Colonic mucosa (tissue), 4 donors: ENCODE measurements at regions not wholly inside any gene's neighbourhood (a gene's known extent, or its start where the extent isn't known, plus 50 kb on each side); places are given as distances from the start of the nearest gene placed in this dataset.

Experiments
- DNase-seq: peaks from one replicate; pipeline ENCODE4 v3.0.0-alpha.2; 2020
- H3K27ac ChIP-seq: fragments of 200-600 bp; one replicate; pipeline ENCODE4 v1.8.0; 2021
- H3K27me3 ChIP-seq: fragments of 200-600 bp; one replicate; pipeline ENCODE4 v1.8.0; 2021
- H3K36me3 ChIP-seq: fragments of 200-600 bp; one replicate; pipeline ENCODE4 v1.8.0; 2021
- H3K4me1 ChIP-seq: fragments of 200-600 bp; one replicate; pipeline ENCODE4 v1.8.0; 2021; ENCODE audit warnings: mild to moderate bottlenecking
- H3K4me3 ChIP-seq: fragments of 200-600 bp; one replicate; pipeline ENCODE4 v1.8.0; 2021
- H3K9ac ChIP-seq, 2 donors: one replicate each; pipeline ENCODE4 v1.7.0; 2013; ENCODE audit warnings: control low read depth in 2 of 2, low read depth in 2 of 2, low read length in 2 of 2
- H3K9me3 ChIP-seq: fragments of 200-600 bp; one replicate; pipeline ENCODE4 v1.8.0; 2021
- intact Hi-C: fragments of 100-400 bp; cut with DNase I; formaldehyde crosslinking; loops from one replicate; pipeline ENCODE4 v1.14.1; 2022
- TF ChIP-seq, protein P1 (sequence below): fragments of 200-600 bp; IDR thresholded peaks from one replicate; pipeline ENCODE4 v1.8.0; 2022; ENCODE audit warnings: antibody characterized with exemption, mild to moderate bottlenecking
- donor health status: healthy.
- donor health status: DM: no; HTN: no; CAD: no.
- donor health status: DM: no; HTN: no; CAD: no.

DNA sequence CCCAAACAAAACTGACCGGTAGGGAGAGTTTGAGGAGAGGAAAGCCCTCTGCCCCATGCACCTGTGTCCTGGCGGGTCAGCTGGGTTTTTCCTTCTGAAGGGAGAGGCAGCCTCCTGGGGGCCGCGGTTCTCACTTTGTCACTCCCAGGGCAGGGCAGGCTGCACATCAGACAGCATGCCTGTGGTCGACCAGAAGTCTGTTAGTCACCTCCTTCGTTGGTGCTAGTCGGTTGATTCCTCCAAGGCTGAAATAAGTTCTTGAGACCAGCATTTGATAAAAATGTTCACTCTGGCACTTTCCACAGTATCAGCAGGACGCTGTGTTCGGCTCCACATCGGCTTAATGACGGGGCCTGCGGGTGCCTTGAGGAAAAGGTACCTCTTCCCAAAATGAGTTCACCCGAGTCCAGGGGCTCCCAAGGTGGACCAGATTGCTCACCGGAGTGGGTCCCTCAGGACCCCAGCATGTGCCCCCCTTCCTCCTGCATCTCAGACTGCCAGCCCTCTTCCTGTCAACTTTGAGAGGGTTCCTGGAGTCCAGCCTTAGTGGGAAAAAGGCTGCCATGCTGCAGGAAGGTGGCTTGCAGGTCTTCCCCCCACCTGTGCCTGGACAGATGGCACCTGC is 373.7 kb upstream of the B3GAT1 start:
- H3K4me1 ChIP-seq, result no peaks in the 10 kb centered on the region
- H3K9ac ChIP-seq, result no peak overlapping the region
- no peak overlapping the region for H3K27ac ChIP-seq
- no peaks in the 10 kb centered on the region for H3K27me3 ChIP-seq
- H3K4me3 ChIP-seq, result no peak overlapping the region
- intact Hi-C loops, result no loop called here
- H3K36me3 ChIP-seq, result no peaks in the 10 kb centered on the region
- TF ChIP-seq, protein P1, sequence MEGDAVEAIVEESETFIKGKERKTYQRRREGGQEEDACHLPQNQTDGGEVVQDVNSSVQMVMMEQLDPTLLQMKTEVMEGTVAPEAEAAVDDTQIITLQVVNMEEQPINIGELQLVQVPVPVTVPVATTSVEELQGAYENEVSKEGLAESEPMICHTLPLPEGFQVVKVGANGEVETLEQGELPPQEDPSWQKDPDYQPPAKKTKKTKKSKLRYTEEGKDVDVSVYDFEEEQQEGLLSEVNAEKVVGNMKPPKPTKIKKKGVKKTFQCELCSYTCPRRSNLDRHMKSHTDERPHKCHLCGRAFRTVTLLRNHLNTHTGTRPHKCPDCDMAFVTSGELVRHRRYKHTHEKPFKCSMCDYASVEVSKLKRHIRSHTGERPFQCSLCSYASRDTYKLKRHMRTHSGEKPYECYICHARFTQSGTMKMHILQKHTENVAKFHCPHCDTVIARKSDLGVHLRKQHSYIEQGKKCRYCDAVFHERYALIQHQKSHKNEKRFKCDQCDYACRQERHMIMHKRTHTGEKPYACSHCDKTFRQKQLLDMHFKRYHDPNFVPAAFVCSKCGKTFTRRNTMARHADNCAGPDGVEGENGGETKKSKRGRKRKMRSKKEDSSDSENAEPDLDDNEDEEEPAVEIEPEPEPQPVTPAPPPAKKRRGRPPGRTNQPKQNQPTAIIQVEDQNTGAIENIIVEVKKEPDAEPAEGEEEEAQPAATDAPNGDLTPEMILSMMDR, result no peak
- no peaks in the 10 kb centered on the region for H3K9me3 ChIP-seq
- DNase-seq, result no peak

DNA sequence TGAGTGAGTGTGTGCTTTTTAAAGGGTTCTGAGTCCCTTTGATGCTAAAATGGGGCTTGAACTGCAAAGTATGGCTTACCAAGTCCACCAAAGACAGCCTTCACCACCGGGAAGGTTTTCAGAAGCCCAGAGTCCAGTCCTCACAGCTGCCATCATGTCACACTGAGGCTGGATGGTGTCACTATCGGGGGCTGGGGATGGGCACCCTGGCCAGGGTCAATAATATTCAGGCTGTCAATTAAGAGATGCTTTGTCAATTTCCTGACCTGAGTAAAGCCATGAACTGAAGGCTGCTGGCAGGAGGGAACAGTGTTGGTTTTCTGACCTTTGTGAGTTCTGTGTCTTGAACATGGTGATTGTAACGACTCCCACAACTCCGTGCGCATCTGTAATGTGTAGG is 373.0 kb upstream of the B3GAT1 start:
- Histone ChIP-seq H3K27ac (no peak overlapping the region), H3K9ac (no peak overlapping the region), H3K4me1 (no peaks in the 10 kb centered on the region), H3K27me3 (no peaks in the 10 kb centered on the region), H3K9me3 (no peaks in the 10 kb centered on the region), H3K4me3 (no peak overlapping the region), H3K36me3 (no peaks in the 10 kb centered on the region)
- intact Hi-C loops, result no loop called here
- DNase-seq, result no peak
- TF ChIP-seq, protein P1, result no peak

DNA sequence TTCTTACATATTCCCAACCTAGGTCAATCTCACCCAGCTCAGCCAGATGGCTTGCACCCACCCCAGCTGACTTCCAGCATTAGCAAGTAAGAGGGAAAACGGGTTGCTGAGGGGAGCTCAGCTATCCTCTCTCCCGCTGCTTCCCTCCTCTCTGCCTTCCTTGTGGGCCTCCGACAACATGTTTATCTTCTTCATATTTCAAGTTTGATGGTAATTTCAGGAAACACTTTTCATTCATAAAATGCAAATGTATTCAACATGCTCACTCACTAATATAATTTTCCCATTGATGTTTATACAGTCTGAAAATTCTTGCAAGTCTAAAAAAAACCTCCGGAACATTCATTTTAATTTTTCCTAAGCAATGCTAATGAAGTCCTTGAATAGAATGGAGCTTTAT is 372.5 kb upstream of the B3GAT1 start:
- Histone ChIP-seq H3K4me1 (no peaks in the 10 kb centered on the region), H3K36me3 (no peaks in the 10 kb centered on the region), H3K27ac (no peak overlapping the region), H3K9me3 (no peaks in the 10 kb centered on the region), H3K4me3 (no peak overlapping the region), H3K27me3 (no peaks in the 10 kb centered on the region), H3K9ac (no peak overlapping the region)
- intact Hi-C loops, result no loop called here
- TF ChIP-seq, protein P1, result no peak
- no peak for DNase-seq

DNA sequence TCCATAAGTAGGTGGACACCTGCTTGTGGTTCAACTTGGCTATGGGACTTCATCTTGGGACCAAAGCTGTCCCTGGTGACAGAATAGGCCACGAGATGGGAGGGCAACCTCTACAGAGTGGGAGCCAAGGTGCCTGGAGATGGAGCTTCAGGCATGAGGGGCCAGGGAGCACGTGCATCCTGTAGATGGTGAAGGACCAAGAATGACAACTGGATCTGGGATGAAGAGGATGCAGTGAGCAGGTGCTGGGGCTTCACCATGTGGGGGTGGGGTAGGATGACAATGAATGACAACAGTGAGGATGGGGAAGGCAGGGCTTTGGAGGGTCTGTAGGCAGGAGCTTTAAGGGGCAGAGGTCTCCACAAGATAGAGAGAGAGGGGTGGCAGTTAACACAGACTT is 372.0 kb upstream of the B3GAT1 start:
- no peak overlapping the region for H3K4me3 ChIP-seq
- H3K9ac ChIP-seq, result no peak overlapping the region
- intact Hi-C loops, result no loop called here
- TF ChIP-seq, protein P1, result no peak
- H3K36me3 ChIP-seq, result no peaks in the 10 kb centered on the region
- no peak for DNase-seq
- H3K4me1 ChIP-seq, result no peaks in the 10 kb centered on the region
- H3K27ac ChIP-seq, result no peak overlapping the region
- H3K27me3 ChIP-seq, result no peaks in the 10 kb centered on the region
- no peaks in the 10 kb centered on the region for H3K9me3 ChIP-seq

DNA sequence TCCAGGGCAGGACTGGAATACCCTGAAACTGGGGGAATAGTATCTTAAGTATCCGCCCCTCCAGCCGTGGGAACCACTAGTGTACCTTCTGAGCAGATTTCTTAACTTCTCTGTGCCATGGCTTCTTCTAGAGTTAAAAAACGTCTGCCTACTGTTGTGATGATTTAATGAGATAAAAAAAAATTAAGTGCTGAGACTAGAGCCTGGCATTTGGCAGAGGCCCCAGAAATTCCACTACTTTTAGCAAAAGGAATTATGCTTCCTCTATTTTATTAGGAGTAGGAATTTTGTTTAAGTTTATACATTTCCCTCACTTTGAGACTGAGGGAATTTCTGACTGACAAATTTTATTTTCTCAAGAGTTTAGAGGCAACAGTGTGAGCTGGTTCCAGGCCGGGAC is 371.2 kb upstream of the B3GAT1 start:
- Histone ChIP-seq H3K27me3 (no peaks in the 10 kb centered on the region), H3K9me3 (no peaks in the 10 kb centered on the region), H3K9ac (no peak overlapping the region), H3K27ac (no peak overlapping the region), H3K36me3 (no peaks in the 10 kb centered on the region), H3K4me3 (no peak overlapping the region), H3K4me1 (no peaks in the 10 kb centered on the region)
- TF ChIP-seq, protein P1, result no peak
- DNase-seq, result no peak
- intact Hi-C loops, result no loop called here
